ENCODE measurements at regions not wholly inside any gene's neighbourhood (a gene's known extent, or its start where the extent isn't known, plus 50 kb on each side); places are given as distances from the start of the nearest gene placed in this dataset.

DNA sequence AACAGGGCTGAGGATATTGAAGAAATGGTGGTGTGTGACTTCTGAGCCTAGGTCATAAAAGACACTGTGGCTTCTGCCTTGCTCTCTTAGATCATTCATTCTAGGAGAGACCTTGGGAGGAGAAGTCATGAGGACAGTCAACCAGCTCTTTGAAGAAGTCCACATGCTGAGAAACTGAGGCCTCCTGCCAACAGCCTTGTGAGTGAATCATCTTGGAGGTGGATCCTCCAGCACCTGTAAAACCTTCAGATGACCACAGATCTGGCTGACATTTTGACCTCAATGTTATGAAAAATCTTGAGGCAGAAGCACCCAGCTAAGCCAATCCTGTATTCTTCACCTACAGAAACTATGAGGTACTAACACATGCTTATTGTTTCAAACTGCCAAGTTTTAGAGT lies 165.9 kb downstream of the CARTPT start:
- H3K36me3 ChIP-seq (ENCODE audit: insufficient read depth in 1 of 2, low read depth in 1 of 2) = no peaks in the 10 kb centered on the region
- TF ChIP-seq, protein P1, sequence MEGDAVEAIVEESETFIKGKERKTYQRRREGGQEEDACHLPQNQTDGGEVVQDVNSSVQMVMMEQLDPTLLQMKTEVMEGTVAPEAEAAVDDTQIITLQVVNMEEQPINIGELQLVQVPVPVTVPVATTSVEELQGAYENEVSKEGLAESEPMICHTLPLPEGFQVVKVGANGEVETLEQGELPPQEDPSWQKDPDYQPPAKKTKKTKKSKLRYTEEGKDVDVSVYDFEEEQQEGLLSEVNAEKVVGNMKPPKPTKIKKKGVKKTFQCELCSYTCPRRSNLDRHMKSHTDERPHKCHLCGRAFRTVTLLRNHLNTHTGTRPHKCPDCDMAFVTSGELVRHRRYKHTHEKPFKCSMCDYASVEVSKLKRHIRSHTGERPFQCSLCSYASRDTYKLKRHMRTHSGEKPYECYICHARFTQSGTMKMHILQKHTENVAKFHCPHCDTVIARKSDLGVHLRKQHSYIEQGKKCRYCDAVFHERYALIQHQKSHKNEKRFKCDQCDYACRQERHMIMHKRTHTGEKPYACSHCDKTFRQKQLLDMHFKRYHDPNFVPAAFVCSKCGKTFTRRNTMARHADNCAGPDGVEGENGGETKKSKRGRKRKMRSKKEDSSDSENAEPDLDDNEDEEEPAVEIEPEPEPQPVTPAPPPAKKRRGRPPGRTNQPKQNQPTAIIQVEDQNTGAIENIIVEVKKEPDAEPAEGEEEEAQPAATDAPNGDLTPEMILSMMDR (IDR thresholded peaks at IDR 0.05) = no peak
- DNase-seq = no peak
- ATAC-seq = no peak
- no peaks in the 10 kb centered on the region for H3K4me1 ChIP-seq
- H3K4me3 ChIP-seq = no peak overlapping the region
- H3K9me3 ChIP-seq = no peaks in the 10 kb centered on the region
- H3K27ac ChIP-seq = no peak overlapping the region
- intact Hi-C loops (cut with DNase I) = no loop called here
- no peaks in the 10 kb centered on the region for H3K27me3 ChIP-seq (ENCODE audit: insufficient read depth in 3 of 3, low read length in 2 of 3)

DNA sequence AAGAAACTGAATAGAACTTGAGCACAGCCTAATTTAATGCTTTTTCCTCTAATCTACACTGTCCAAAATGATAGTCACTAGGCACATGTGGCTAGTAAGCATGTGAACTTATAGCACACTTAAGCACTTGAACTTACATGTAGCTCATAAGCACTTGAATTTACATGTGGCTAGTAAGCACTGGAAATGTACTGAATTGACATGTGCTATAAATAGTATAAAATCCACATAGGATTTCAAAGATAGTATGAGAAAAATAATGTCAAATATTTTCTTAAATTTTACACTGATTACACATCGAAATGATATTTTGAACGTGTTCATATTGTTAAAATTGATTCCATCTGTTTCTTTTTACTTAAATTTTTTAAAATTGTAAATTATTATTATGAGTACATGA lies 167.3 kb downstream of the CARTPT start:
- Histone ChIP-seq H3K27me3 (ENCODE audit: insufficient read depth in 3 of 3, low read length in 2 of 3) (no peaks in the 10 kb centered on the region), H3K4me1 (no peaks in the 10 kb centered on the region), H3K9me3 (no peaks in the 10 kb centered on the region), H3K36me3 (ENCODE audit: insufficient read depth in 1 of 2, low read depth in 1 of 2) (no peaks in the 10 kb centered on the region), H3K4me3 (no peak overlapping the region), H3K27ac (no peak overlapping the region)
- 84 to 89% (median 85%) methylated on average over 2 of the region's 2 CpGs for WGBS, 3 donors
- ATAC-seq = no peak
- intact Hi-C loops (cut with DNase I) = no loop called here
- DNase-seq = no peak
- TF ChIP-seq, protein P1 (IDR thresholded peaks at IDR 0.05) = no peak

DNA sequence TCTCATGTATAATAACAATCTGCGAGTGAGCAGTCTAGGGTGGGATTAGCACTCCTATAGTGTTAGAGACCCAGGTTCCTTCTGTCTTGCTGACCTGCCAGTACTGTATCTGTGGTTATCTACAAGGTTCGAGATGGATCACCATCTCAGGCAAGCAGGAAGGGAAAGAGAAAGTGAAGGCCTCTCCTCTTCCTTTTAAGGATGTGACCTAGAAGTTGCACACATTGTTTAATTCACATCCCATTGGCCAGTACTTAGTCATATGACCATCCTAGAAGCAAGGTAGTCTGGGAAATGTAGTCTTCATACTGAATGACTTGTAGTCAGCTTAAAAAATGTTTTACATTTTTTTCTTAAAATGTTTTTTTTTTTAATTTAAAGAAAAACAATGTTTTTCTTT lies 168.6 kb downstream of the CARTPT start:
- intact Hi-C loops (cut with DNase I) = no loop called here

DNA sequence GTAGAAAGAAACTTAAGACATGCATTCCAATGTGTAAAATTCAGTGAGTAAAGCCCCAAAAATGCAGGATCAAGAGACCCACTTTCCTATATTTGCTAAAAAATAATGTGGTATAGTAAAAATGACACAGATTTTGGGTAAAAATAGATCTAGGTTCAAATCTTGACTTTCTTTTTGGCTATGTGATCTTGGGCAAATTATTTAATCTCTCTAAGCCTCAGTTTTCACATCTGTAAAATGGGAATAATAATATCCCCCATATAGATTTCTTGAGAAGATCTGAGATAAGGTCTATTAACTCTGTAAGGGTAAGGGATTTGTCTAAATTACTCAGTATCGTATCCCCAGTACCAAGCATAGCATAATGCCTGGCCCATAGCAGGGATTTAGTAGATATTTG lies 172.3 kb downstream of the CARTPT start:
- Histone ChIP-seq H3K27ac (no peak overlapping the region), H3K27me3 (ENCODE audit: insufficient read depth in 3 of 3, low read length in 2 of 3) (no peaks in the 10 kb centered on the region), H3K9me3 (no peaks in the 10 kb centered on the region), H3K4me3 (no peak overlapping the region), H3K36me3 (ENCODE audit: insufficient read depth in 1 of 2, low read depth in 1 of 2) (no peaks in the 10 kb centered on the region), H3K4me1 (no peaks in the 10 kb centered on the region)
- TF ChIP-seq, protein P1 (IDR thresholded peaks at IDR 0.05) = no peak
- DNase-seq = no peak
- ATAC-seq = no peak
- intact Hi-C loops (cut with DNase I) = no loop called here
- 44 to 62% (median 59%) methylated on average over 1 of the region's 1 CpG for WGBS, 3 donors

More for the DNA sequence above, 168.6 kb downstream of the CARTPT start:
- 76 to 86% (median 83%) methylated on average over 2 of the region's 2 CpGs for WGBS, 3 donors
- Histone ChIP-seq H3K27me3 (ENCODE audit: insufficient read depth in 3 of 3, low read length in 2 of 3) (no peaks in the 10 kb centered on the region), H3K4me3 (no peak overlapping the region), H3K4me1 (no peaks in the 10 kb centered on the region), H3K27ac (no peak overlapping the region), H3K36me3 (ENCODE audit: insufficient read depth in 1 of 2, low read depth in 1 of 2) (no peaks in the 10 kb centered on the region), H3K9me3 (no peaks in the 10 kb centered on the region)
- no peak for DNase-seq
- TF ChIP-seq, protein P1 (IDR thresholded peaks at IDR 0.05) = no peak
- ATAC-seq = peak in 2 of 4 donors; percentile 61 to 66

DNA sequence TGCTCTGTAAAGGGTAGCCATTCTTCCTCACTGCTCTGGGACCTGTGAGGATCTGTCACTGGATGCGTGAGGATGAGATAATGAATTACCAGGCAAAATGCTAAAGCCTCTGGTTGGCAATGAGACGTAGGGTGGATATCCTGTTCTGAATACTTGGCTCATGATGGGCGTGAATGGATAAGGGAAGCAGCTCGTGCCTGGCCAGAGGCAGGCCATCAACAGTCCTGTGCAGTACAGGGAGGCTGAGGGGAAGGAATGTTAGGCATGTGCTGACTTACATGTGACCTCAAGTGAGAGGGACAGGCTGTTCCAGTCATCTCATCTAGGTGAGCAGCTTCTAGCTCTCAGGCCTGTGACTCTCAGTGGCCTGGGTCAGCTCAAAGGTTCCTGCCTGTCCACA lies 172.8 kb downstream of the CARTPT start:
- ATAC-seq (peak in 1 of 4 donors; percentile 44), DNase-seq (no peak)
- Histone ChIP-seq H3K27ac (no peak overlapping the region), H3K4me3 (no peak overlapping the region), H3K4me1 (no peaks in the 10 kb centered on the region), H3K9me3 (no peaks in the 10 kb centered on the region), H3K36me3 (ENCODE audit: insufficient read depth in 1 of 2, low read depth in 1 of 2) (no peaks in the 10 kb centered on the region), H3K27me3 (ENCODE audit: insufficient read depth in 3 of 3, low read length in 2 of 3) (no peaks in the 10 kb centered on the region)
- WGBS, 3 donors = 15 to 31% (median 18%) methylated on average over 4 of the region's 4 CpGs
- intact Hi-C loops (cut with DNase I) = no loop called here
- TF ChIP-seq, protein P1 (IDR thresholded peaks at IDR 0.05) = no peak
